ENCODE measurements at regions not wholly inside any gene's neighbourhood (a gene's known extent, or its start where the extent isn't known, plus 50 kb on each side); places are given as distances from the start of the nearest gene placed in this dataset.

DNA sequence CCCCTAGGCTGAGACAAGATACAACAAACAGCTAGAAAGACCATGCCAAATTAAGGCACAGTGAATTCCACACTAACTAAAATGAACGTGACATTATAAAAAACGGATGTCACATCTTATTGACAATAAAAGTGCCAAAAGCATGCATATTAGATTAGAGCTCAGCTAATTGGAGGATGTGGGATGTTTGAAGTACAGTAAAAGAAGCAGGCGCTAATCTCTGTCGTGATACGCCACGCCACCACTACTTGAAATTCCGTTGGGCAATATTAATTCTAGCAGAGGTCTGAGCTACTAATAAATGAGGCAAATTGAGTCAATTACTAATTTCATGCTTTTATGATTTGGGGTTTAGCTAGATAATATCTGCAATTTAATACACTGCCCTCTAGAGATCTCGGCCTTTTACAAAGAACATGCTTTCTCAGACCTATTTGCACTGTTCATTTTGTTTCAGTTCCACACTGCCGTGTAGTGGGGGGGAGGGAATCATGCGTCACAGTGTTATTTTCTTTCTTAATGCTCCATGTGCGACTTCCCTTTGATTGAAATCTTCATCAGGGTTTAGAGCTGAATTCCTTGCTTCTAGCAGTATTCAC, 52.9 kb upstream of the ROBO2 start:
- Histone ChIP-seq H3K9me3 (replicated peaks in 1 of 3) (no peaks in the 10 kb centered on the region), H3K36me3 (replicated peaks in 1 of 2) (no peaks in the 10 kb centered on the region), H3K27ac (no peak overlapping the region), H3K27me3 (no peaks in the 10 kb centered on the region), H3K4me1 (replicated peaks in 1 of 2) (no peaks in the 10 kb centered on the region), H3K4me3 (no peak overlapping the region)
- DNase-seq: no peak
- 74 to 78% (median 76%) methylated on average over 11 of the region's 11 CpGs for WGBS, 4 donors
- intact Hi-C loops (cut with DNase I): no loop called here
- TF ChIP-seq POLR2A (IDR thresholded peaks at IDR 0.05): no peak
- no peak for TF ChIP-seq CTCF (IDR thresholded peaks at IDR 0.05)

Small RNAs in the stretch of these regions (small RNA-seq; reads per million reads assigned to genes)
- 0 reads per million in 2 donors for gene RF00019
